ENCODE measurements at regions not wholly inside any gene's neighbourhood (a gene's known extent, or its start where the extent isn't known, plus 50 kb on each side); places are given as distances from the start of the nearest gene placed in this dataset.
A peak's percentile ranks its signal among the peaks of the same experiment; 100 is the strongest.
"Not testable (repeated sequence)": the region's sequence is repeated elsewhere in the genome, so short reads cannot be mapped to it uniquely, and the experiment has no call there.

DNA sequence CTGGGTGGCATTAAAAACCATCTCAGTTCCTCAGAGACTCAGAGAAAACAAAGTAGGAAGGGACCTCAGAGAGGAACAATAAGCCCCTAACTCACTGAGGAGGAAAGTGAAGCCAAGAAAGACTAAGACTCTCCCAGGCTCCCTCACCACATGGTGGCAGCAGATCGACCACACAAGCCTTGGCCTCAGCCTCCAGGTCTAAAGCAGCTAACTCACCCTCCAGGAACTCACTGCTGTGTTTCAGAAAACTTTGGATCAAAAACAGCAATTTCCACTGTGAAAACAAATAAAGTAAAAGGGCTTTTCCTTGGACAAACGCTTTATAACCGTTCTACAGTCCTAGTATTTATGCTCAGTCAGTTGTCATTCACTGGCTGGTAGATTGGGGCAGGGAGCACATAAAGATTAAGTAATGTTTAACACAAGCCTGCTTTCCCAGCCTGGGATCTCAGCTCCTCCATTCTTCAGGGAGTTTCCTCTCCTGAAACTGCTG, 137.4 kb downstream of the PPIAL4G start:
- not testable (repeated sequence) for FAIRE-seq; H3K4me1 ChIP-seq (ENCODE audit: control insufficient read depth in 3 of 3, insufficient read depth in 2 of 3, low read depth in 1 of 3, low read length in 2 of 3); H3K4me3 ChIP-seq (ENCODE audit: low read depth in 1 of 3, low read length in 3 of 3); H3K27ac ChIP-seq (ENCODE audit: low read depth in 1 of 3, low read length in 2 of 3); H3K36me3 ChIP-seq (ENCODE audit: control insufficient read depth in 3 of 3, insufficient read depth in 2 of 3, low read depth in 1 of 3, low read length in 3 of 3); H3K9me3 ChIP-seq (ENCODE audit: control insufficient read depth in 2 of 2, insufficient read depth in 1 of 2, low read depth in 1 of 2, low read length in 1 of 2)
- 1 to 3% (median 1%) methylated on average over 3 of the region's 3 CpGs for WGBS, 3 donors
- H3K27me3 ChIP-seq (ENCODE audit: control insufficient read depth in 3 of 3, insufficient read depth in 3 of 3, low read length in 3 of 3), result peaks cover 0 to 14% (median 0%) of the 10 kb centered on the region in 3 donors
- DNase-seq, result peak; percentile 21 to 68

DNA sequence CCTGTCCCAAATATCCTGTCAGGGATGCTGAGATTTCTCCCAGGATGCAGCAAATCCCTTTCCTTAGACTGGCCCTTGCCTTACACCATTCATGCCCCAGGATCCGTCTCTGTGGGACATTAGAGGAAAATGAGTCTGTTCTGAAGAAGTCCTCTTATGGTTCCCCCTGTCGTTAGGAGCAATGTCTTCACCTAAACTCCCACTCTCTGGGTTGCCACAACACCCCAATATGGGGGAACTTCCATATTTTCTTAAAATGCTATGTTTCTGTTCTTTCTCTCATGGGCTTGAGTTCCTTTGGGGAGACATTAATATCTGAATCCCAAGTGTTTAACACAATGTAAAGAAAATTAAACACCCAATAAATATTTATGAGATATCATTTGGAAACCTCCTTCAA, 138.5 kb downstream of the PPIAL4G start:
- H3K27me3 ChIP-seq (ENCODE audit: control insufficient read depth in 3 of 3, insufficient read depth in 3 of 3, low read length in 3 of 3), result peaks cover 0 to 10% (median 0%) of the 10 kb centered on the region in 3 donors
- 72 to 80% (median 73%) methylated on average over 2 of the region's 2 CpGs for WGBS, 3 donors
- DNase-seq; H3K9me3 ChIP-seq (ENCODE audit: control insufficient read depth in 2 of 2, insufficient read depth in 1 of 2, low read depth in 1 of 2, low read length in 1 of 2); FAIRE-seq; H3K4me3 ChIP-seq (ENCODE audit: low read depth in 1 of 3, low read length in 3 of 3); H3K27ac ChIP-seq (ENCODE audit: low read depth in 1 of 3, low read length in 2 of 3); H3K36me3 ChIP-seq (ENCODE audit: control insufficient read depth in 3 of 3, insufficient read depth in 2 of 3, low read depth in 1 of 3, low read length in 3 of 3); H3K4me1 ChIP-seq (ENCODE audit: control insufficient read depth in 3 of 3, insufficient read depth in 2 of 3, low read depth in 1 of 3, low read length in 2 of 3): not testable (repeated sequence)

DNA sequence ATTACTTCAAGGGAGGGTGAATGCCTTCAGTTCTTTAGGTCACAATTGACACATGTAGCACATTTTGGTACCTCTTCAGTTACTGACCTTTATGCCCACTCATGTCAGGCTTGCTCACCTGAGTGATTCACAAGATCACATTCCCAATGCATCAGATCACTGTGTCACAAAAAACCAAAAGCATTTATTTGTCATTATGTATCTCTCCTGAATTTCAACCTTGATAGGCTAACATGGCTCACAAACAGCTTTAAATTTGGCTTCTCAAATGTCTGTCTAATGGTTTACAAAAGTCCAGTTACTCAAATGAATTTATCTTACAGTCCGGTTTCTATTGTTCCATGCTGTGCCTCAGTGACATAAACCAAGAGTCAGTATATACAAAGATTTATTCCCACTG, 141.4 kb downstream of the PPIAL4G start:
- H3K27me3 ChIP-seq (ENCODE audit: control insufficient read depth in 3 of 3, insufficient read depth in 3 of 3, low read length in 3 of 3); H3K4me1 ChIP-seq (ENCODE audit: control insufficient read depth in 3 of 3, insufficient read depth in 2 of 3, low read depth in 1 of 3, low read length in 2 of 3); H3K4me3 ChIP-seq (ENCODE audit: low read depth in 1 of 3, low read length in 3 of 3); H3K27ac ChIP-seq (ENCODE audit: low read depth in 1 of 3, low read length in 2 of 3); H3K36me3 ChIP-seq (ENCODE audit: control insufficient read depth in 3 of 3, insufficient read depth in 2 of 3, low read depth in 1 of 3, low read length in 3 of 3); DNase-seq; H3K9me3 ChIP-seq (ENCODE audit: control insufficient read depth in 2 of 2, insufficient read depth in 1 of 2, low read depth in 1 of 2, low read length in 1 of 2); FAIRE-seq: not testable (repeated sequence)
- 88 to 93% (median 88%) methylated on average over 1 of the region's 1 CpG for WGBS, 3 donors

DNA sequence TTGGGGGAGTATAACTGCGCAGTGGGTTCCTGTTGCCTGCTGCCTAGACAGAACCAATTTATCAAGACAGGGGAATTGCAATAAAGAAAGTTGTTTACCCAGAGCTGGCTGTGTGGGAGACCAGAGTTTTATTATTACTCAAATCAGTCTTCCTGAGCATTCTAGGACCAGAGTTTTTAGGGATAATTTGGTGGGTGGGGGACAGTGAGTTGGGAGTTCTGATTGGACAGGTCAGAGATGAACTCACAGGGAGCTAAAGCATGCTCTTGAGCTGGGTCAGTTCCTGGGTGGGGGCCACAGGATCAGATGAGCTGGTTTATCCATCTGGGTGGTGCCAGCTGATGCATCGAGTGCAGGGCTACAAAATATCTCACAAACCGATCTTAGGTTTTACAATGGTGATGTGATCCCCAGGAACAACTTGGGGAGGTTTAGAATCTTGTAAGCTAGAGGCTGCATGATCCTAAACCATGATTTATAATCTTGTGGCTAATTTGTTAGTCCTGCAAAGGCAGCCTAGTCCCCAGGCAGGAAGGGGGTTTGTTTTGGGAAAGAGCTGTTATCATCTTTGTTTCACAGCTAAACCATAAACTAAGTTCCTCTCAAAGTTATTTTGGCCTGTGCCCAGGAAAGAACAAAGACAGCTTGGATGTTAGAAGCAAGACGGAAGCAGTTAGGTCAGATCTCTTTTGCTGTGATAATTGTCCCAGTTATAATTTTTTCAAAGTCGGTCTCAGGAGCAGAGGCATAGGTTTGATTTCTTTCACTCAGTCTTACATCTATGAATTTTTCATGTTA, 146.8 kb downstream of the PPIAL4G start:
- peaks cover 0 to 24% (median 0%) of the 10 kb centered on the region in 3 donors for H3K27me3 ChIP-seq (ENCODE audit: control insufficient read depth in 3 of 3, insufficient read depth in 3 of 3, low read length in 3 of 3)
- peak in 1 of 2 donors; percentile 14 for DNase-seq
- not testable (repeated sequence) for FAIRE-seq; H3K36me3 ChIP-seq (ENCODE audit: control insufficient read depth in 3 of 3, insufficient read depth in 2 of 3, low read depth in 1 of 3, low read length in 3 of 3); H3K27ac ChIP-seq (ENCODE audit: low read depth in 1 of 3, low read length in 2 of 3); H3K4me3 ChIP-seq (ENCODE audit: low read depth in 1 of 3, low read length in 3 of 3); H3K9me3 ChIP-seq (ENCODE audit: control insufficient read depth in 2 of 2, insufficient read depth in 1 of 2, low read depth in 1 of 2, low read length in 1 of 2); H3K4me1 ChIP-seq (ENCODE audit: control insufficient read depth in 3 of 3, insufficient read depth in 2 of 3, low read depth in 1 of 3, low read length in 2 of 3)
- WGBS, 3 donors, result 24 to 31% (median 29%) methylated on average over 5 of the region's 5 CpGs

DNA sequence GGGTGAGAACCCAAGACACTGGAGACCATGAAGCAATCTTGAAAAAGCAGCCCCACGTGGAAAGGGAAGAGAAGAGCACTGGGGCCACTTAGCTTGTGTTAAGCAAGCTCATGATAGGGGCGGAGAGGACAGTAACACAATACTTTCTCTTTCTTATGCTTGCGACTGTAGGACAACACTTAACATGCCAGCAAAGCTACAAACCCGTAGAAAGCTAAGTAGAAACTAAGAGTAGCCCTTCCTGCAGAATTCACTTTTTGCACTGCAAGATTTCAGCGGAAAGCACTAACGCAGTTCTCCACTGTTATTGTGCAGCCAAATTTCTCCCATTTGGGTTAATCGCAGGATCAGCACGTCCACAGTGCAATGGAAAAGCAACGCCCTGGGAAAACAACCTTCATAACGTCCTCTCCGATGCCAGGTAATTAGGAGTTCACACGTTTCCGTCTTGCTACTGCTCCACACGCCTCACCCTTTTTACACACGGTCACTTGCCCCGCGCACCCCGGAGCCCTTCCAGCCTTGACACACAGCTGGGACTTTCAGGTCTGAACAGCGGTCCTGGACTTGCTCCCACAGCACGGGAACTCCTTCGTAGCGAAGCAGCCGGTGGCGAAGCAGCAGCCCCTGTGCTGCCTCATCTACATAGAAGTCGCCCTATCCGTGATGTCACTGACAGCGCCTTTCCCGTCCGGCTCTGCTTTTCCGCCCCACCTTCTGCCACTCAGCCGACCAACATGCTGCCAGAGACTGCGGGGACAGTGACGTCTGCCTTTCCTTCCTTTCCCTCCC, 148.6 kb downstream of the PPIAL4G start:
- FAIRE-seq, result no peak
- Histone ChIP-seq H3K36me3 (ENCODE audit: control insufficient read depth in 3 of 3, insufficient read depth in 2 of 3, low read depth in 1 of 3, low read length in 3 of 3) (no peaks in the 10 kb centered on the region), H3K4me3 (ENCODE audit: low read depth in 1 of 3, low read length in 3 of 3) (peak overlapping the region; percentile 8 to 59 (median 44)), H3K27ac (ENCODE audit: low read depth in 1 of 3, low read length in 2 of 3) (peak overlapping the region; percentile 72 to 97 (median 78)), H3K9me3 (ENCODE audit: control insufficient read depth in 2 of 2, insufficient read depth in 1 of 2, low read depth in 1 of 2, low read length in 1 of 2) (peaks cover 0 to 7% of the 10 kb centered on the region in 2 donors), H3K27me3 (ENCODE audit: control insufficient read depth in 3 of 3, insufficient read depth in 3 of 3, low read length in 3 of 3) (peaks cover 0 to 36% (median 5%) of the 10 kb centered on the region in 3 donors), H3K4me1 (ENCODE audit: control insufficient read depth in 3 of 3, insufficient read depth in 2 of 3, low read depth in 1 of 3, low read length in 2 of 3) (peaks cover 0 to 5% (median 0%) of the 10 kb centered on the region in 3 donors)
- peak; percentile 94 to 95 for DNase-seq
- WGBS, 3 donors, result 0 to 1% (median 0%) methylated on average over 33 of the region's 33 CpGs

DNA sequence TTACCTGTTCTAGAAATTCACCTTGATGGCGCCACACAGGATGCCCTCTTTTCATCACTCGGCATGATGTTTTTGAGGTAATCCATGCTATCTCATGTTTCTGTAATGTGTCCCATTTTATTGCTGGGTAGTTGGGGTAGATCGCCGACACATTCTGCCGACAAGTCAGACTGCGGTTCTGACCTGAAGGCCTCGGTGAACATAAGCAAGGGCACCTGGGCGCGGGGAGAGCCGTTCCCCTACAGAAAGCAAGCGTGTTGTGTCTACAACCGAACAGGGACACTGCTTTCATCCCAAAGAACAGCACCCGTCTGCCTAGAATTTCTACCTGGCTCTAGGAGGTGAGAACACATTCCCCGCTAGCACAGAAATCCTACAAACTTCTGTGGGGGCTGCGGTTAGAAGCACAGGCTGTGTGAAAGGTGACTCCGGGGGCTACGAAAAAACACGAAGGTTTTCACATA, 149.2 kb downstream of the PPIAL4G start:
- Histone ChIP-seq H3K9me3 (ENCODE audit: control insufficient read depth in 2 of 2, insufficient read depth in 1 of 2, low read depth in 1 of 2, low read length in 1 of 2) (peaks cover 0 to 7% of the 10 kb centered on the region in 2 donors), H3K27me3 (ENCODE audit: control insufficient read depth in 3 of 3, insufficient read depth in 3 of 3, low read length in 3 of 3) (peaks cover 0 to 41% (median 7%) of the 10 kb centered on the region in 3 donors), H3K4me3 (ENCODE audit: low read depth in 1 of 3, low read length in 3 of 3) (peak overlapping the region; percentile 8 to 59 (median 44)), H3K36me3 (ENCODE audit: control insufficient read depth in 3 of 3, insufficient read depth in 2 of 3, low read depth in 1 of 3, low read length in 3 of 3) (no peaks in the 10 kb centered on the region), H3K4me1 (ENCODE audit: control insufficient read depth in 3 of 3, insufficient read depth in 2 of 3, low read depth in 1 of 3, low read length in 2 of 3) (peaks cover 0 to 5% (median 0%) of the 10 kb centered on the region in 3 donors), H3K27ac (ENCODE audit: low read depth in 1 of 3, low read length in 2 of 3) (peak overlapping the region; percentile 57 to 97 (median 78))
- peak in 1 of 2 donors; percentile 42 for DNase-seq
- FAIRE-seq, result no peak
- WGBS, 3 donors, result 2 to 9% (median 9%) methylated on average over 18 of the region's 18 CpGs

DNA sequence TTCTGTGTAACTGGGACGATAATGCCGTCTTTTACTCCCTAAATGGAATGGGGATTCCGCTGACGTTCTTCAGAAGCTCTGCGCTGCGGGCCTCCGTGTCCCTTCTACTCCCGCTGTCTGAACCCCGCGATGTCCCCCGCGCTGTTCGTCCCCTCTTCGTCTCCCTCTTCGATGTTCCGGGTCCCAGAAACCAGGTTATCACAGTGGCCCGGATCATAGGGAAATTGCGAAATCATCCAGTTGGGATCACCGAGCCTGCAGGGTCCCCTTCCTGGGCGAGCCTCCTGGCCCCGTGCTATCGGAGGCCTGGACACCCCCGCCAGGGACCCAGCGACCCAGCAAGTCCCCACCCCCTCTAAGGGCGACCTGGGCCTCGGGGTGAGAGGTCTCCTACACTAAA, 154.2 kb downstream of the PPIAL4G start:
- Histone ChIP-seq H3K4me3 (ENCODE audit: low read depth in 1 of 3, low read length in 3 of 3) (no peak overlapping the region), H3K27ac (ENCODE audit: low read depth in 1 of 3, low read length in 2 of 3) (no peak overlapping the region), H3K9me3 (ENCODE audit: control insufficient read depth in 2 of 2, insufficient read depth in 1 of 2, low read depth in 1 of 2, low read length in 1 of 2) (peaks cover 0 to 9% of the 10 kb centered on the region in 2 donors), H3K27me3 (ENCODE audit: control insufficient read depth in 3 of 3, insufficient read depth in 3 of 3, low read length in 3 of 3) (peaks cover 0 to 35% (median 12%) of the 10 kb centered on the region in 3 donors), H3K4me1 (ENCODE audit: control insufficient read depth in 3 of 3, insufficient read depth in 2 of 3, low read depth in 1 of 3, low read length in 2 of 3) (peaks cover 0 to 3% (median 0%) of the 10 kb centered on the region in 3 donors), H3K36me3 (ENCODE audit: control insufficient read depth in 3 of 3, insufficient read depth in 2 of 3, low read depth in 1 of 3, low read length in 3 of 3) (no peaks in the 10 kb centered on the region)
- DNase-seq (no peak), FAIRE-seq (no peak)
- WGBS, 3 donors, result 42 to 53% (median 46%) methylated on average over 26 of the region's 26 CpGs

DNA sequence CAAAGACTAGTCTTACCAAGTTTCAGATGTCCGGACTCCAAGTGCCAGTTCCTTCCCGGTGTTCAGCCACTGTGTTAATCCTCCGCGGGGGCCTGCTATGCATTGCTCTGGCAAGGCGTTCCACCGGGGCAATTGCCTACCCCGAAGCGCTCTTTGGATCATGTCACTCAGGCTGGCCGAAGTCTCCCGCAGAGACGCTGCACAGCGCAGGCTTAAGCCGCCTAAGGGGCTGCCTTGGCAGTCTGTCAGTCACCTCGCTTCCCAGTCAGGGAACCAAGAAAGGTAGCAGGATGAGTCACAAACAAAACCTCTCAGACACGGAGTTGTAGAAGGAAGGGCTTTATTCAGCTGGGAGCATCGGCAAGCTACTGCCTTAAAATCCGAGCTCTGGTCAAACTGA, 158.1 kb downstream of the PPIAL4G start:
- not testable (repeated sequence) for H3K27ac ChIP-seq (ENCODE audit: low read depth in 1 of 3, low read length in 2 of 3); H3K9me3 ChIP-seq (ENCODE audit: control insufficient read depth in 2 of 2, insufficient read depth in 1 of 2, low read depth in 1 of 2, low read length in 1 of 2); FAIRE-seq; H3K4me1 ChIP-seq (ENCODE audit: control insufficient read depth in 3 of 3, insufficient read depth in 2 of 3, low read depth in 1 of 3, low read length in 2 of 3); DNase-seq; H3K4me3 ChIP-seq (ENCODE audit: low read depth in 1 of 3, low read length in 3 of 3); H3K36me3 ChIP-seq (ENCODE audit: control insufficient read depth in 3 of 3, insufficient read depth in 2 of 3, low read depth in 1 of 3, low read length in 3 of 3)
- H3K27me3 ChIP-seq (ENCODE audit: control insufficient read depth in 3 of 3, insufficient read depth in 3 of 3, low read length in 3 of 3), result peaks cover 0 to 31% (median 10%) of the 10 kb centered on the region in 3 donors
- WGBS, 3 donors, result 92 to 93% (median 92%) methylated on average over 17 of the region's 17 CpGs

Data from small intestine (tissue), 7 donors.